ENCODE measurements at regions not wholly inside any gene's neighbourhood (a gene's known extent, or its start where the extent isn't known, plus 50 kb on each side); places are given as distances from the start of the nearest gene placed in this dataset.

DNA sequence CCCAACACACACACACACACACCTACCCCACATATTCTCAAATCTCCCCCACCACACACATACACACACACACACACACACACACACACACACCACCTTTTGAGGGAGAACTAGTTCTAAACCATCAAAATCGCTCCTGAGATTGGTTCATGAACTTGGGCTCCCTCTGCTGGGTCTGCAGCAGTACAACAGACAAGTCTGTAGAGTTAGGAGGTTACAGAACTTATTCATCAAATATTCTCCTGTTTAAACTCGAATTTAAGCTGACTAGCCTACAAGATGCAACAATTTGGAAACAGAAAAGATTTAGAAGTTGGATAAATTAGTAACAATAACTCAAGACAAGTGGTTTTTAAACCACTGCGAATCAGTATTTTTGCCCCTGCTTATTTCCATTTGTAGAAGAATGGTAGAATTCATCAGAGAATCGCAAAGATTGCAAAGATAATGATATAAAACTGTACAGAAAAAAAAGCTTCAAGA lies 136.4 kb upstream of the USP15 start:
- DNase-seq (ENCODE audit: low read depth in 1 of 2, low spot score in 2 of 2), result peak in 1 of 2 experiments; percentile 56
- H3K36me3 ChIP-seq (ENCODE audit: control insufficient read depth in 2 of 4, insufficient read depth in 4 of 4, low read length in 3 of 4), result no peaks in the 10 kb centered on the region
- no peaks in the 10 kb centered on the region for H3K9me3 ChIP-seq (ENCODE audit: insufficient read depth in 2 of 2, low read depth in 1 of 2, low read length in 1 of 2)
- no peak overlapping the region for H4K5ac ChIP-seq (ENCODE audit: insufficient read length, low read depth, low read length)
- no peak overlapping the region for H3K27ac ChIP-seq (ENCODE audit: low read depth, low read length)
- peak; percentile 84 for FAIRE-seq
- no peak overlapping the region for H3K4me2 ChIP-seq (ENCODE audit: insufficient read depth in 1 of 2, low read depth in 2 of 2, low read length in 2 of 2)
- peaks cover 2% of the 10 kb centered on the region; the same call in 1 of the 2 replicates for H3K23me2 ChIP-seq (ENCODE audit: low read depth, low read length)
- H2BK5ac ChIP-seq (ENCODE audit: low read depth, low read length), result no peak overlapping the region
- H4K20me1 ChIP-seq (replicated peaks in 1 of 2; ENCODE audit: control insufficient read depth in 1 of 2, insufficient read depth in 2 of 2, low read length in 2 of 2), result no peaks in the 10 kb centered on the region
- ChIA-PET CTCF (ENCODE audit: partially characterized antibody) (interaction anchor here (0.6 to 3.0 kb wide), 52 partner anchors 9 to 1253 kb away, joined by 3 to 23 read pairs (median 3); no protein-coding TSS in a partner anchor), POLR2A (ENCODE audit: partially characterized antibody) (no interaction called here)
- H2AK5ac ChIP-seq (ENCODE audit: low read depth, low read length), result no peak overlapping the region
- H3K4me3 ChIP-seq (ENCODE audit: extremely low read depth in 1 of 4, insufficient read depth in 2 of 4, low read depth in 3 of 4, low read length in 4 of 4), result no peak overlapping the region
- 36% methylated on average over 4 of the region's 4 CpGs; no CpG with 5 or more reads in 1 of the 2 experiments for WGBS, 2 experiments (ENCODE audit: extremely low coverage in 1 of 2, insufficient coverage in 1 of 2, insufficient read length in 1 of 2, insufficient replicate concordance in 2 of 2, low coverage in 1 of 2, low lambda C conversion rate in 2 of 2, missing lambda C conversion rate in 1 of 2)
- H3K79me2 ChIP-seq (ENCODE audit: control insufficient read depth in 1 of 2, insufficient read depth in 2 of 2, low read length in 2 of 2), result no peaks in the 10 kb centered on the region
- no peak overlapping the region for H3K14ac ChIP-seq (ENCODE audit: insufficient read length)
- no peak overlapping the region for H2AFZ ChIP-seq (ENCODE audit: low read length)
- no peaks in the 10 kb centered on the region for H3K27me3 ChIP-seq (replicated peaks in 1 of 4; ENCODE audit: control insufficient read depth in 3 of 4, extremely low read depth in 1 of 4, insufficient read depth in 3 of 4, low read length in 3 of 4)
- no peak overlapping the region for H3K9ac ChIP-seq (replicated peaks in 1 of 4; ENCODE audit: extremely low read depth in 1 of 4, low read depth in 3 of 4, low read length in 3 of 4)
- no peak overlapping the region for H2BK20ac ChIP-seq (ENCODE audit: low read length)
- no peak overlapping the region for H2BK15ac ChIP-seq (ENCODE audit: low read length)
- no peak overlapping the region for H2BK120ac ChIP-seq (replicated peaks; ENCODE audit: low read depth, low read length)
- H3K4ac ChIP-seq (replicated peaks; ENCODE audit: insufficient read length, low read depth, low read length), result no peak overlapping the region
- H4K91ac ChIP-seq (replicated peaks; ENCODE audit: insufficient read length, low read length), result no peak overlapping the region
- TF ChIP-seq SIX5 (IDR thresholded peaks at IDR 0.05; ENCODE audit: low read depth, low read length), result no peak
- TF ChIP-seq RAD21 (IDR thresholded peaks at IDR 0.05 in 1 of 2, conservative IDR thresholded peaks at IDR 0.05 in 1 of 2; ENCODE audit: low read depth in 2 of 2, low read length in 2 of 2), result peak; percentile 88 to 90
- TF ChIP-seq, protein P1, sequence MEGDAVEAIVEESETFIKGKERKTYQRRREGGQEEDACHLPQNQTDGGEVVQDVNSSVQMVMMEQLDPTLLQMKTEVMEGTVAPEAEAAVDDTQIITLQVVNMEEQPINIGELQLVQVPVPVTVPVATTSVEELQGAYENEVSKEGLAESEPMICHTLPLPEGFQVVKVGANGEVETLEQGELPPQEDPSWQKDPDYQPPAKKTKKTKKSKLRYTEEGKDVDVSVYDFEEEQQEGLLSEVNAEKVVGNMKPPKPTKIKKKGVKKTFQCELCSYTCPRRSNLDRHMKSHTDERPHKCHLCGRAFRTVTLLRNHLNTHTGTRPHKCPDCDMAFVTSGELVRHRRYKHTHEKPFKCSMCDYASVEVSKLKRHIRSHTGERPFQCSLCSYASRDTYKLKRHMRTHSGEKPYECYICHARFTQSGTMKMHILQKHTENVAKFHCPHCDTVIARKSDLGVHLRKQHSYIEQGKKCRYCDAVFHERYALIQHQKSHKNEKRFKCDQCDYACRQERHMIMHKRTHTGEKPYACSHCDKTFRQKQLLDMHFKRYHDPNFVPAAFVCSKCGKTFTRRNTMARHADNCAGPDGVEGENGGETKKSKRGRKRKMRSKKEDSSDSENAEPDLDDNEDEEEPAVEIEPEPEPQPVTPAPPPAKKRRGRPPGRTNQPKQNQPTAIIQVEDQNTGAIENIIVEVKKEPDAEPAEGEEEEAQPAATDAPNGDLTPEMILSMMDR (IDR thresholded peaks at IDR 0.05; ENCODE audit: control extremely low read depth in 1 of 3, insufficient read depth in 1 of 3, low read depth in 1 of 3, low read length in 3 of 3), result peak in 2 of 3 experiments; percentile 72 to 80; a peak in 3 of 4 replicates
- no peak overlapping the region for H2BK12ac ChIP-seq (ENCODE audit: low read depth, low read length)
- H4K8ac ChIP-seq (ENCODE audit: extremely low read depth, insufficient read depth, low read length), result no peak overlapping the region
- no peak overlapping the region for H3K18ac ChIP-seq (ENCODE audit: extremely low read depth, low read length)
- no peak overlapping the region for H3K23ac ChIP-seq (ENCODE audit: insufficient read length)
- no peaks in the 10 kb centered on the region for H3K79me1 ChIP-seq (ENCODE audit: low read depth, low read length)
- H3K4me1 ChIP-seq (replicated peaks in 1 of 4; ENCODE audit: control insufficient read depth in 3 of 4, insufficient read depth in 4 of 4, low read length in 3 of 4), result no peaks in the 10 kb centered on the region
- H3K56ac ChIP-seq (replicated peaks; ENCODE audit: insufficient read length, low read depth, low read length), result no peak overlapping the region
